ENCODE measurements at regions not wholly inside any gene's neighbourhood (a gene's known extent, or its start where the extent isn't known, plus 50 kb on each side); places are given as distances from the start of the nearest gene placed in this dataset.
"Not testable (repeated sequence)": the region's sequence is repeated elsewhere in the genome, so short reads cannot be mapped to it uniquely, and the experiment has no call there.

GRCh38 chr19:28301961-28302360, 911.0 kb downstream of the UQCRFS1 start:
- DNase-seq: no peak

GRCh38 chr19:28301463-28301862, 911.5 kb downstream of the UQCRFS1 start:
- no peak for DNase-seq

GRCh38 chr19:28299649-28300048, 913.3 kb downstream of the UQCRFS1 start:
- no peak for DNase-seq

- no peak for DNase-seq
Measured at GRCh38 chr19:28297586-28298157, 915.3 kb downstream of the UQCRFS1 start.

- DNase-seq: no peak
Measured at GRCh38 chr19:28297036-28297435, 915.9 kb downstream of the UQCRFS1 start.

GRCh38 chr19:28296506-28296905, 916.4 kb downstream of the UQCRFS1 start:
- peak; percentile 87 for DNase-seq

GRCh38 chr19:28294975-28295374, 918.0 kb downstream of the UQCRFS1 start:
- not testable (repeated sequence) for DNase-seq

GRCh38 chr19:28294395-28294794, 918.6 kb downstream of the UQCRFS1 start:
- DNase-seq: peak; percentile 10

- DNase-seq: no peak
Measured at GRCh38 chr19:28293685-28294084, 919.3 kb downstream of the UQCRFS1 start.

- DNase-seq: no peak
Measured at GRCh38 chr19:28292822-28293500, 920.0 kb downstream of the UQCRFS1 start.

- no peak for DNase-seq
Measured at GRCh38 chr19:28291874-28292273, 921.1 kb downstream of the UQCRFS1 start.

GRCh38 chr19:28290963-28291657, 921.8 kb downstream of the UQCRFS1 start:
- no peak for DNase-seq

- no peak for DNase-seq
Measured at GRCh38 chr19:28289295-28290063, 923.5 kb downstream of the UQCRFS1 start.

GRCh38 chr19:28288572-28289264, 924.2 kb downstream of the UQCRFS1 start:
- no peak for DNase-seq

GRCh38 chr19:28285917-28286316, 927.0 kb downstream of the UQCRFS1 start:
- DNase-seq: no peak

GRCh38 chr19:28285078-28285477, 927.9 kb downstream of the UQCRFS1 start:
- DNase-seq: no peak

GRCh38 chr19:28284389-28284788, 928.6 kb downstream of the UQCRFS1 start:
- no peak for DNase-seq

GRCh38 chr19:28283592-28283991, 929.4 kb downstream of the UQCRFS1 start:
- no peak for DNase-seq

GRCh38 chr19:28281676-28282075, 931.3 kb downstream of the UQCRFS1 start:
- DNase-seq: no peak

- DNase-seq: no peak
Measured at GRCh38 chr19:28264556-28264955, 948.4 kb downstream of the UQCRFS1 start.

- DNase-seq: no peak
Measured at GRCh38 chr19:28258829-28259228, 954.1 kb downstream of the UQCRFS1 start.

GRCh38 chr19:28257396-28257795, 955.6 kb downstream of the UQCRFS1 start:
- no peak for DNase-seq

GRCh38 chr19:28247243-28247642, 965.7 kb downstream of the UQCRFS1 start:
- DNase-seq: no peak

Data from MV-4-11 (cell line).